ENCODE measurements at regions not wholly inside any gene's neighbourhood (a gene's known extent, or its start where the extent isn't known, plus 50 kb on each side); places are given as distances from the start of the nearest gene placed in this dataset.

DNA sequence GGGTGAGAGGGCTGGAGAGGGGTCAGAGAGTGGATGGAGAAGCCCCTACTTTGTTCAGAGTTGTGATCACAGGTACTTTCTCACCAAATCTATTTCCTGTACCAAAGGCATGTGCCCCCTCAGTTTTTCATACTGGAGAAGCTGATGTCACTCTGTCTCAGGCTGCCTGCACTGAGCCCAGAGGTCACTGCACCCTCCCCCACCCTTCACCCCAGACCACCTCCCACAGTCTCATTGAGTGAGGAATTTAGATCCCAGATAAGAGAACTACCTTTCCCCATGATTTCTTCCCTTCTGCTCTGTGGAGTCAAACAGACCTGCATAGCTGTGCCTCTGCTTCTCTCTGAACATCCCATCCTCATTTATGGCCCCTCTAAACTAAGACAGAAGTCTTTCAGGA lies 140.0 kb upstream of the IRX6 start:
- TF ChIP-seq, protein P1, sequence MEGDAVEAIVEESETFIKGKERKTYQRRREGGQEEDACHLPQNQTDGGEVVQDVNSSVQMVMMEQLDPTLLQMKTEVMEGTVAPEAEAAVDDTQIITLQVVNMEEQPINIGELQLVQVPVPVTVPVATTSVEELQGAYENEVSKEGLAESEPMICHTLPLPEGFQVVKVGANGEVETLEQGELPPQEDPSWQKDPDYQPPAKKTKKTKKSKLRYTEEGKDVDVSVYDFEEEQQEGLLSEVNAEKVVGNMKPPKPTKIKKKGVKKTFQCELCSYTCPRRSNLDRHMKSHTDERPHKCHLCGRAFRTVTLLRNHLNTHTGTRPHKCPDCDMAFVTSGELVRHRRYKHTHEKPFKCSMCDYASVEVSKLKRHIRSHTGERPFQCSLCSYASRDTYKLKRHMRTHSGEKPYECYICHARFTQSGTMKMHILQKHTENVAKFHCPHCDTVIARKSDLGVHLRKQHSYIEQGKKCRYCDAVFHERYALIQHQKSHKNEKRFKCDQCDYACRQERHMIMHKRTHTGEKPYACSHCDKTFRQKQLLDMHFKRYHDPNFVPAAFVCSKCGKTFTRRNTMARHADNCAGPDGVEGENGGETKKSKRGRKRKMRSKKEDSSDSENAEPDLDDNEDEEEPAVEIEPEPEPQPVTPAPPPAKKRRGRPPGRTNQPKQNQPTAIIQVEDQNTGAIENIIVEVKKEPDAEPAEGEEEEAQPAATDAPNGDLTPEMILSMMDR (IDR thresholded peaks at IDR 0.05), result no peak
- TF ChIP-seq POLR2A (IDR thresholded peaks at IDR 0.05), result no peak
